EH (cell line): ENCODE measurements at regions not wholly inside any gene's neighbourhood (a gene's known extent, or its start where the extent isn't known, plus 50 kb on each side); places are given as distances from the start of the nearest gene placed in this dataset.

Experiments
- DNase-seq: peaks from one replicate; pipeline ENCODE4 v3.0.0-alpha.2; 2015; ENCODE audit warnings: low read depth

DNA sequence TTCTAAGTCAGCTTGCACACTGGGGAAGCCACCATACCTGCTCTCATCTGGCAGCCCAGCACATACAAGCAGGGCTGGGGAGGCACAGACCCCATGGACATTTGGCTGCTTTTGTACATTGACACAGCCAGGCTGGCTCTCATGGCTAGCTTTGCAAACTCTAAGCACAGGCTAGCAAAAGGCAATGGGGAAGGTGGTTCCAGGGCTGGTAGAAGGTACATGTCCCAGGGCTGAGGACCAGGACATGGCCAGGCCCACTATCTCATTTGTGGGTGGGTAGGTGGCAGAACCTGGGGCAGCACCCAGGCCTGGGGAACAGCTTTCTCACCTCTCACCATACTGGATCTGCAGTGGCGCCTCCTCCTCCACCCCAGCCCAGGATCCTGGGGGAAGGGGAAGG lies 90.9 kb downstream of the HS1BP3 start:
- no peak for DNase-seq

DNA sequence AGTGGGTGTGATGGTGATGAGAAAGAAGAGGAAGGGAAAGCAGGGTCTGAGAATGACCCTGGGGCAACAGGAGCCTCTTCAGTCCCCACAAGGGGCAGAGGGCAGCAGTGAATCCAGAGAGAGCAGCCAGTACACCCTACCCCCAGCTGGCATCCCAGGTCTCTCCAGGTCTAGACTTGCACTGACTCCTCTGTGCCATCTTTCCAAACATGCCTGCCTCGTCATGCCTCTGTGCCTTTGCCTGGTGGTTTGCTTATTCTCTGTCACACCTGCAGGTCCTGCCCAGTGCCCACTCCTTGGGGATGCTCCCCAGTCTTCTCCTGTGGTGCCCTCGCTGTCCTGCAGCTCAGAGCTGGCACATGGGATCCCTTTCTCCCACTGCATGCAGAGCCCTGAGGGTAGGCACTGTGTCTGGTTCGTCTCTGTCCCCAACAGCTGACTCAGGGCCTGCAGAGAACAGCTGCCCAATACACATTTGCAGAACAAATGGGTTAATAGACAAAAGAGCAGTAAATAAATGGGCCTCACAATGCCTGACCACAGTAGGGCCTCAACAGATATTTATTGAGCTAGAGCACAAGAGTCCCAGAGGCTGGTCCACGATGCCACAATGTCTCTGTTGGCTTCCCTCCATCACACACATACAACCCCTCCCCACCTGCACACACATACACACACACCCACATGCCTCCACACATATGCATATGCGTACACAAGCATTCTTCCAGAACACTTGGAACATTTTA lies 89.8 kb downstream of the HS1BP3 start:
- no peak for DNase-seq

DNA sequence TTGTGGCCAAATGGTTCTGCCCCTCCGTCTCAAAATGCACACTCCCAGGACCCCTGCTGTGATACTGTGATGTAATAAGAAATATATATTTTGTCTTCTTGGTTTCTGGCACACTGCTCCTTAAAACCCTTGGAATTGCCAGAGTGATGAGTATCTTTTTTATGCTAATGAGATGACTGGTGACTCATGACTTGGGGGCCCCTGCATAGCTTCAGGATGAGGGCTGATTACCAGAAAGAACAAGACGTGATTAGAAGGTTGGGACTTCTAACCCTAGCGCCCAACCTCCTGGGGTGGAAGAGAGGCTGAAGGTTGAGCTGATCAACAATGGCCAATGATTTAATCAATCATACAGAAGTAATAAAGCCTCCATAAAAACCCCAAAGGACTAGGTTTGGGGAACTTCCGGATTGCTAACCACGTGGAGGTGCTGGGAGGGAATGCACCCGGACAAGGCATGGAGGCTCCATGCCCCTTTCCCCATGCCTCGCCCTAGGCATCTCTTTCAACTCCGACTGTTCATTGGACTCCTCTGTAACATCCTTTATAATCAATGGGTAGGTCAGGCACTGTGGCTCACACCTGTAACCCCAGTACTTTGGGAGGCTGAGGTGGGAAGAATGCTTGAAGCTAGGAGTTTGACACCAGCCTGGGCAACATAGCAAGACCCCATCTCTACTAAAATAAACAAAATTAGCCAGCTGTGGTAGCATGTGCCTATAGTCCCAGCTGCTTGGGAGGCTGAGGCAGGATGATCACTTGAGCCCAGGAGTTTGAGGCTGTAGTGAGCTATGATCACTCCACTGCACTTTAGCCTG lies 89.1 kb downstream of the HS1BP3 start:
- peak; percentile 87 for DNase-seq

DNA sequence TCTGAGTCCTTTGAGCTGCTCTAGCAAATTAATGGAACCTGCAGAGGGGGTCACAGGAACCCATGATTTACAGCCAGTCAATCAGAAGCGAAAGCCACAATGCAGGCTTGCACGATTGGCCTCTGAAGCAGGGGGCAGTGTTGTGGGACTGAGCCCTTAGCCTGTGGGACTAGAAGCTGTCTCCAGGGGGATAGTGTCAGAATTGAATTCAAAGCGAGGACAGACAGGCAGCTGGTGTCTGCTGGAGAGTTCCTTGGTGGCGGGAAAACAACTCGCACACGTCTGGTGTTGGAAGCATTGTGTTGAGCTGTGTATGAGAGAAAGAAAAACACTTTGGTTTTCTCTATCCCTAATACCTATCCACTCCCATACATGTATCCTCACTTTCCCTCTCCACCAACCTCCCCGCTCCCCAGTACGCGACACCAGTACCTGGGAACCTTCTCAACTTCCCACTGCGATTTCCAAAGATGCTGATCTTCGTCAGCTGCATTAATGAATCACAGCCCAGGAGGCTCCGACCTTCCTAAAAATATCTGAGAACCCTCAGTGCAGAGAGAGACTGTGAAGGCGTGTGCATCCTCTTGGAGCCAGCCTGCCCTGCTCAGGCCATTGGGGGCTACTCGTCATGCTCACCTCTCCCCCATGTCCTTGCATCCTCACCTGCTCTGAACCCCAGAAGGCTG lies 88.2 kb downstream of the HS1BP3 start:
- no peak for DNase-seq

DNA sequence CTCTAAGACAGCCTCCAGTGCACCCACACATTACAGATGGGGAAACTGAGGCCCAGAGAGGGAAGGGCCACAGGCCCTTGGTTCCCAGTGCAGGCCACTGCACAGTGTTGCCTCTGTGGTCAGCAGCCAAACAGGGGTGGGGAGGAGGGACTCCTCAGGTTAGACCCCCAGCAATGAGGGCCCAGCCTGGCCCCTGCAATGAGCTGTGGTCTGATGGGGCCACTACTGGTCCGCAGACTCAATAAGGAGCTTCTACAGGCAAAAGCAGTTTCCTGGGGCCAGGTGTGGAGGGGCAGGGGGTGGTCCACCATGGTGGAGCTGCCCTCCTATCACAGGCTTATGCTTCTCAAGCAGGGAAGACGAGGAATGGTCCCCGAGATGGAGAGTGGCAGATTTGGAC lies 87.6 kb downstream of the HS1BP3 start:
- no peak for DNase-seq

DNA sequence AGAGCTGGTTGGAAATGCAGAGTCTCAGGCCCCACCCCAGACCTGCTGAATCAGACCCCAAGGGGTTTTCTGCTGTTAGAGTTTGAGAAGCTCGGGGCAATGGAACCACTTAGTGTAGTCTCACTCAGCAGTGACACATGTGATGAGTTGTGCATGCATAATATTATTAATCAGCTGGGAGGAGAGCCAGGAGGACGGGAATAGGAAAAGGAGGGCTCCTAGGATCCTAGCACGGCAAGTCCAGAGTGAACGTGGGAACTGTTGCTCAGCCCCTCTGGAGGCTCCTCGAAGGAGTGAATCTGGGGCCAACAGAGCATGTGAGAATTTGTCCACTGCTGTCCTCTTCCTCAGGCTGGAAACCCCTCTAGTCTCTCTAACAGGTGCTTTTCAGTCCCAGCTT lies 87.1 kb downstream of the HS1BP3 start:
- DNase-seq: peak; percentile 80

DNA sequence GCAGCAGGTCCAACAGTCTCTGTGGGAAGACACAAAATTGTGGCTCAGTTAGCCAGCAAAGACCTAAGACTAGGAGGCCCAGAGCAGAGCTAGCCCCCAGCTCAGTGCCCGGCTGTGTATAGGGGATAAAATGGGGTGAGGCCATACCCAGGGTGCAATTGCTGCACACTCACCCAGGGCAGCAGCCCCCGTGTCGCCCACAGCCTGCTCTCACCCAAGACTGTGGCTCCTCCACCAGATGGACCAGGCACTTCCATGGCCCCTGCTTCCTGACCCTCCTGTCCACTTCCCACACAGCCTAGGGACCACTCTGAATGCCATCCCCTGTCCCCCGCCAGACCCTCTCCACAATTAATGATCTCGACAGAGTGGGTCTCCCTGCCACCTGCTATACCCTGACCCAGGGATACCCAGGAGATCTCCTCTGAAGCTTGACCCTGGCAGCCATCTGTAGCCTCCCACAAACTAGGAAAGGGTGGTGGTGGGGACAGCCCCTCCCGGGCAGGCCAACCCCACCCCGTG lies 85.7 kb downstream of the HS1BP3 start:
- DNase-seq: no peak

DNA sequence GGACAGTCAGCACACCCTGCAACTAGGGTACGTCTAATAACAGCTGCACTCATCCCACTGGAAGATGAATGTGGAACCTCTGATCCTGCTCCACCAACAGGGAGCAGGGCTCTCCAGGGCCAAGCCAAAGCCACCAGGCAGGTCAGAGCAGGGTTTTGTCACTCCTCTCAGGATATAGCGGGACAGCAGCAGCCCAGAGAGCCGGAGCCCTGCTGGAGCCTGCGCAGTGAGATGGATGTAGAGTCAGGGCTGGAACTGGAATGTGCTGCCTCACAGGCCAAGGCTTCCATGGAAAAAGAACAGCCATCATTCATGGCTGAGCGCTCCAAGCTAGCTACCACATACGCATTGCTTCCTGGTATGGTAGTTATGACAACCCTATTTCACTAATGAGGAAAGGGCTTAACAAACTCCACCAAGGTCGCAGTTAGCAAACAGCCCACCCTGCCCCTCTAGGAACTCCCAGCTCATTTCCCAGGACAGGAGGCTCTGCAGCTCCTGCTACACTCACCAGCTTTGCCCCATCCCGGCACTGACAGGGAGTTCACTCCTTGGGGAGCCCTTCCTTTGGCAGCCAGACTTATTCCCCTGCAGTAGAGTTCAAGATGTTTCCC lies 85.2 kb downstream of the HS1BP3 start:
- DNase-seq: no peak

DNA sequence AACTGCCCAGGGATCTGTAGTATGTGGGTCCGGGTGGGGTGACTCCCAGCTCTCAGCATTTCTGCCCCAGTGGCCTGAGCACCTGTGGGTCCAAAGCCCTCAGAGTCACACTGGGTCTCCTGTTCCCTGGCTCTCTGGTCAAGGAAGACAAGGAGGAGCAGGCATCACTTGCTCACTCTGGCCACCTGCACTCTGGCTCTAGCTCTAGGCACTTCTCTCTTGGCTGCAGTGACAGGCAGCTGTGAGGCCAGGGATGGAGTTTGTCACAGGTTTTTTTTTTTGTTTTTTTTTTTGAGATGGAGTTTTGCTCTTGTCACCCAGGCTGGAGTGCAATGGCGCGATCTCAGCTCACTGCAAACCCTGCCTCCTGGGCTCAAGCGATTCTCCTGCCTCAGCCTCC lies 84.6 kb downstream of the HS1BP3 start:
- DNase-seq: no peak

DNA sequence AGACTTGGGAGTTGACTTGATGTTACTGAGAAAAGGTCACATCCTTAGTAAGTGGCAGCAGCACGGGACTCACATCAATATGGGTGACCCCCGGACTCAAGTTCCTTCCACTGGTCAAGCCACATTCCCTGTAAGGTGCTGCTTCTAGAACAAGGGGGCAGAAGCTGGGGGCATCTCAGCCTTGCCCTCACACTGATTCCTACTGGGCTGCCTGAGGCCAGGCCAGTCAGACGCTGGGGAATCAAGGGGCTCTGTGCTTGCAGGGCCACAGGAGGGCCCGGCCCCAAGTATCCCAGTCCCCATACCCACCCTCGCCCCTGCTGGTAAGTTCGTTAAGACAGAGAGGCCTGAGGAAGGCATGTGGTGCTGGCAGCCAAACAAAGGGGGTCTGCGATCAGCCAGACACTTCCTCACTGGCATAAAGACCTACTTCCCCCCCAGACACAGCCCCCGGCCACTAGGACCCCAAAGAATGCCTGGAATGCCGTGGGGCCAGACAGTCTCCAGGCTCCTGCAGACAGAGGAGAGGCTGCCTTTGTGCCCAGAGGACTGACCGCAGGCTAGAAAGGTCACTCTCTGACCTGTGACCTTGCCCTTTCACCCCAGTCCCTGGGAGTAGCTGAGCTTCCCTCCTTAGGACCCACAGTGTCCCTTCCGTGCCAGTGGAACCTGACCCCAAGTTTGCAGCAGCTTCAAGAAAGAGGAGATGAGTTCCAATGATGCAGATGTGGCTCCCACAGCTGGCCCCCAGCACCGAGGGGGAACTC lies 83.6 kb downstream of the HS1BP3 start:
- DNase-seq: no peak
